ENCODE measurements at regions not wholly inside any gene's neighbourhood (a gene's known extent, or its start where the extent isn't known, plus 50 kb on each side); places are given as distances from the start of the nearest gene placed in this dataset.

DNA sequence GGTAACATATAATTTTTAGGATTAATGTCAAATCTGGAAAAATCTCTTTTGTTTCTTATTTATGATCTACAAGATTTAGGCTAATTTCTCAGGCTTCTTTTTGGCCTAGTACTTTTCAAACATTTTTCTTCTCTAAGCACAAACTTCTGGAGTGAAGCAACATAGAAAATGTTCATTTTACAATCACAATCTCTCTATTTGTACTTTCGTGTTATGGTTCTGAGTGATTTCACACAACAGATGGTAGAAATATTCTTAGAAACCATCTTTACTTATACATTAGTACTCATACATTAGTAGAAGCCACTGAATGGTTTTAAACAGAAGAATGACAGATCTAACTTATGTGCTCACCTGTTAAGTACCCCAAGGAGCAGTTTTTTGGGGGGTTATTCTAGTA, 106.3 kb upstream of the ANO3 start:
- TF ChIP-seq, protein P1, sequence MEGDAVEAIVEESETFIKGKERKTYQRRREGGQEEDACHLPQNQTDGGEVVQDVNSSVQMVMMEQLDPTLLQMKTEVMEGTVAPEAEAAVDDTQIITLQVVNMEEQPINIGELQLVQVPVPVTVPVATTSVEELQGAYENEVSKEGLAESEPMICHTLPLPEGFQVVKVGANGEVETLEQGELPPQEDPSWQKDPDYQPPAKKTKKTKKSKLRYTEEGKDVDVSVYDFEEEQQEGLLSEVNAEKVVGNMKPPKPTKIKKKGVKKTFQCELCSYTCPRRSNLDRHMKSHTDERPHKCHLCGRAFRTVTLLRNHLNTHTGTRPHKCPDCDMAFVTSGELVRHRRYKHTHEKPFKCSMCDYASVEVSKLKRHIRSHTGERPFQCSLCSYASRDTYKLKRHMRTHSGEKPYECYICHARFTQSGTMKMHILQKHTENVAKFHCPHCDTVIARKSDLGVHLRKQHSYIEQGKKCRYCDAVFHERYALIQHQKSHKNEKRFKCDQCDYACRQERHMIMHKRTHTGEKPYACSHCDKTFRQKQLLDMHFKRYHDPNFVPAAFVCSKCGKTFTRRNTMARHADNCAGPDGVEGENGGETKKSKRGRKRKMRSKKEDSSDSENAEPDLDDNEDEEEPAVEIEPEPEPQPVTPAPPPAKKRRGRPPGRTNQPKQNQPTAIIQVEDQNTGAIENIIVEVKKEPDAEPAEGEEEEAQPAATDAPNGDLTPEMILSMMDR (conservative IDR thresholded peaks at IDR 0.05; ENCODE audit: low read depth in 2 of 2): no peak
- TF ChIP-seq POLR2AphosphoS5 (IDR thresholded peaks at IDR 0.05; ENCODE audit: low read depth): no peak
- no peak for TF ChIP-seq EZH2 (IDR thresholded peaks at IDR 0.05; ENCODE audit: low read depth, unreplicated experiment)
- TF ChIP-seq CREB1 (CRISPR knock-in tag; IDR thresholded peaks at IDR 0.05; ENCODE audit: low read depth): no peak
- TF ChIP-seq, protein P2, sequence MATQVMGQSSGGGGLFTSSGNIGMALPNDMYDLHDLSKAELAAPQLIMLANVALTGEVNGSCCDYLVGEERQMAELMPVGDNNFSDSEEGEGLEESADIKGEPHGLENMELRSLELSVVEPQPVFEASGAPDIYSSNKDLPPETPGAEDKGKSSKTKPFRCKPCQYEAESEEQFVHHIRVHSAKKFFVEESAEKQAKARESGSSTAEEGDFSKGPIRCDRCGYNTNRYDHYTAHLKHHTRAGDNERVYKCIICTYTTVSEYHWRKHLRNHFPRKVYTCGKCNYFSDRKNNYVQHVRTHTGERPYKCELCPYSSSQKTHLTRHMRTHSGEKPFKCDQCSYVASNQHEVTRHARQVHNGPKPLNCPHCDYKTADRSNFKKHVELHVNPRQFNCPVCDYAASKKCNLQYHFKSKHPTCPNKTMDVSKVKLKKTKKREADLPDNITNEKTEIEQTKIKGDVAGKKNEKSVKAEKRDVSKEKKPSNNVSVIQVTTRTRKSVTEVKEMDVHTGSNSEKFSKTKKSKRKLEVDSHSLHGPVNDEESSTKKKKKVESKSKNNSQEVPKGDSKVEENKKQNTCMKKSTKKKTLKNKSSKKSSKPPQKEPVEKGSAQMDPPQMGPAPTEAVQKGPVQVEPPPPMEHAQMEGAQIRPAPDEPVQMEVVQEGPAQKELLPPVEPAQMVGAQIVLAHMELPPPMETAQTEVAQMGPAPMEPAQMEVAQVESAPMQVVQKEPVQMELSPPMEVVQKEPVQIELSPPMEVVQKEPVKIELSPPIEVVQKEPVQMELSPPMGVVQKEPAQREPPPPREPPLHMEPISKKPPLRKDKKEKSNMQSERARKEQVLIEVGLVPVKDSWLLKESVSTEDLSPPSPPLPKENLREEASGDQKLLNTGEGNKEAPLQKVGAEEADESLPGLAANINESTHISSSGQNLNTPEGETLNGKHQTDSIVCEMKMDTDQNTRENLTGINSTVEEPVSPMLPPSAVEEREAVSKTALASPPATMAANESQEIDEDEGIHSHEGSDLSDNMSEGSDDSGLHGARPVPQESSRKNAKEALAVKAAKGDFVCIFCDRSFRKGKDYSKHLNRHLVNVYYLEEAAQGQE (IDR thresholded peaks at IDR 0.05; ENCODE audit: unreplicated experiment): no peak
- no peak for TF ChIP-seq EZH2phosphoT487 (IDR thresholded peaks at IDR 0.05; ENCODE audit: unreplicated experiment)
- no peak for TF ChIP-seq STAT1 (IDR thresholded peaks at IDR 0.05; ENCODE audit: unreplicated experiment)

All from GM23338 (cell line).